Calu3 (cell line): ENCODE measurements at regions not wholly inside any gene's neighbourhood (a gene's known extent, or its start where the extent isn't known, plus 50 kb on each side); places are given as distances from the start of the nearest gene placed in this dataset.

Source experiments
- BruUV-seq: library from RNA; stranded (reverse); fragments of 400-500 nt; replicated peaks from 2 replicates; lab custom pipeline; 2021; lab: Mats Ljungman, UMichigan
- CTCF ChIA-PET: fragments of 300-600 bp; sonication (Branson Sonifier 250); formaldehyde crosslinking; loops from one replicate; lab custom pipeline; 2022; ENCODE audit warnings: antibody characterized with exemption; lab: Charles Lee
- DNase-seq: peaks from one replicate; pipeline ENCODE4 v3.0.0; 2022
- H3K27ac Mint-ChIP-seq: one replicate; pipeline ENCODE4 v1.8.0; 2022; ENCODE audit warnings: mixed read lengths; ENCODE audit not compliant: unreplicated experiment
- H3K27me3 Mint-ChIP-seq: one replicate; pipeline ENCODE4 v1.8.0; 2022; ENCODE audit warnings: mixed read lengths; ENCODE audit not compliant: unreplicated experiment
- H3K36me3 Mint-ChIP-seq: one replicate; pipeline ENCODE4 v1.8.0; 2022; ENCODE audit warnings: mild to moderate bottlenecking, moderate library complexity, mixed read lengths; ENCODE audit not compliant: insufficient read depth, unreplicated experiment
- H3K4me1 Mint-ChIP-seq: one replicate; pipeline ENCODE4 v1.8.0; 2022; ENCODE audit warnings: mild to moderate bottlenecking, low read depth, mixed read lengths; ENCODE audit not compliant: unreplicated experiment
- H3K4me3 Mint-ChIP-seq: one replicate; pipeline ENCODE4 v1.8.0; 2022; ENCODE audit warnings: mild to moderate bottlenecking, low read depth, moderate library complexity, mixed read lengths; ENCODE audit not compliant: unreplicated experiment
- H3K9me3 Mint-ChIP-seq: one replicate; pipeline ENCODE4 v1.8.0; 2022; ENCODE audit warnings: low read depth, mixed read lengths; ENCODE audit not compliant: unreplicated experiment
- intact Hi-C: fragments of 100-400 bp; cut with micrococcal nuclease; formaldehyde crosslinking; loops from one replicate; pipeline ENCODE4 v1.10.0; 2022; ENCODE audit not compliant: unreplicated experiment
- TF ChIP-seq, protein P1 (sequence below): fragments of 200-600 bp; IDR thresholded peaks from one replicate; pipeline ENCODE4 v1.8.0; 2022; ENCODE audit warnings: antibody characterized with exemption; ENCODE audit not compliant: unreplicated experiment

DNA sequence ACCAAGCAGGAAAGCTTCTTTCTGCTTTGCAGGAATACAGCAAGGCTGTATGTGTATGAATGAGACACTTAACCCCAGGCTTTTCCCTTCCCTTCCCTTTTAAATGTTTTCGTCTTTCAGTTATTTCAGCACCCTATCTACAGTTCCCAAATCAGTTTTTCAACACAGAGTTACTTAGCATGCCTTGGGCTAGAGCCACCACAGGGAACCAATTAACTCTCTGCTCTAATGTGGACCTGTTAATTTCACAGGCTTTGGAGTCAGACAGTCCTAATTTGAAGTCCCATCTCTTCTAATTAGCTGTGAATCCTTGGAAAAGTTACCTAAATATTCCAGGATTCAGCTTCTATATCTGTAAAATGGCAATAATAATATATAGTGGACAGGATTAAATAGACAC lies 89.2 kb upstream of the REG3A start:
- H3K27me3 Mint-ChIP-seq = no peaks in the 10 kb centered on the region
- TF ChIP-seq, protein P1, sequence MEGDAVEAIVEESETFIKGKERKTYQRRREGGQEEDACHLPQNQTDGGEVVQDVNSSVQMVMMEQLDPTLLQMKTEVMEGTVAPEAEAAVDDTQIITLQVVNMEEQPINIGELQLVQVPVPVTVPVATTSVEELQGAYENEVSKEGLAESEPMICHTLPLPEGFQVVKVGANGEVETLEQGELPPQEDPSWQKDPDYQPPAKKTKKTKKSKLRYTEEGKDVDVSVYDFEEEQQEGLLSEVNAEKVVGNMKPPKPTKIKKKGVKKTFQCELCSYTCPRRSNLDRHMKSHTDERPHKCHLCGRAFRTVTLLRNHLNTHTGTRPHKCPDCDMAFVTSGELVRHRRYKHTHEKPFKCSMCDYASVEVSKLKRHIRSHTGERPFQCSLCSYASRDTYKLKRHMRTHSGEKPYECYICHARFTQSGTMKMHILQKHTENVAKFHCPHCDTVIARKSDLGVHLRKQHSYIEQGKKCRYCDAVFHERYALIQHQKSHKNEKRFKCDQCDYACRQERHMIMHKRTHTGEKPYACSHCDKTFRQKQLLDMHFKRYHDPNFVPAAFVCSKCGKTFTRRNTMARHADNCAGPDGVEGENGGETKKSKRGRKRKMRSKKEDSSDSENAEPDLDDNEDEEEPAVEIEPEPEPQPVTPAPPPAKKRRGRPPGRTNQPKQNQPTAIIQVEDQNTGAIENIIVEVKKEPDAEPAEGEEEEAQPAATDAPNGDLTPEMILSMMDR = no peak
- H3K27ac Mint-ChIP-seq = no peak overlapping the region
- intact Hi-C loops = no loop called here
- CTCF ChIA-PET = no interaction called here
- peaks cover 9% of the 10 kb centered on the region for H3K9me3 Mint-ChIP-seq
- H3K4me3 Mint-ChIP-seq = no peak overlapping the region
- no peaks in the 10 kb centered on the region for H3K36me3 Mint-ChIP-seq
- DNase-seq = no peak
- no peaks in the 10 kb centered on the region for H3K4me1 Mint-ChIP-seq
- no TSS peak for BruUV-seq

DNA sequence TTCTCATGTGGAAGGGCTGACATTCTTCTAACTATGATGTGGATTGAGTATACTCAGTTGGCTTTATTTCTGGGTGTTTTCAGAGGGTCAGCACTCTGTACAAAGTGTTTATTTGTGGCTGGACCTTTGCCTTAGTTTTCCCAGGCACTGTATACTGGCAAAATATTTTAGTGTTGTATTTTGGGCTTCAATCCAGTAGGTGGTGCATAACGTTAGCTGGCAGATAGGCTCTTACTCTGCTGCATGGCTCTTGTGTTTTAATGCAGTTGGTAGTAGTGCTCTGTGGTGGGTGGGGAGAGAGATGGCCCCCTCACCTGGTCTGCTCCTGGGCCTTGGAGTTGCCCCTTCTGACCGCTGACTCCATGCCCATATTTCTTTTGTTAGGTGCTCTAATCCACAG lies 75.6 kb upstream of the REG3A start:
- TF ChIP-seq, protein P1 = no peak
- no peak overlapping the region for H3K27ac Mint-ChIP-seq
- H3K9me3 Mint-ChIP-seq = peaks cover 9% of the 10 kb centered on the region
- no peaks in the 10 kb centered on the region for H3K36me3 Mint-ChIP-seq
- DNase-seq = no peak
- BruUV-seq = no TSS peak
- no peaks in the 10 kb centered on the region for H3K4me1 Mint-ChIP-seq
- no peaks in the 10 kb centered on the region for H3K27me3 Mint-ChIP-seq
- CTCF ChIA-PET = no interaction called here
- no peak overlapping the region for H3K4me3 Mint-ChIP-seq
- intact Hi-C loops = no loop called here

DNA sequence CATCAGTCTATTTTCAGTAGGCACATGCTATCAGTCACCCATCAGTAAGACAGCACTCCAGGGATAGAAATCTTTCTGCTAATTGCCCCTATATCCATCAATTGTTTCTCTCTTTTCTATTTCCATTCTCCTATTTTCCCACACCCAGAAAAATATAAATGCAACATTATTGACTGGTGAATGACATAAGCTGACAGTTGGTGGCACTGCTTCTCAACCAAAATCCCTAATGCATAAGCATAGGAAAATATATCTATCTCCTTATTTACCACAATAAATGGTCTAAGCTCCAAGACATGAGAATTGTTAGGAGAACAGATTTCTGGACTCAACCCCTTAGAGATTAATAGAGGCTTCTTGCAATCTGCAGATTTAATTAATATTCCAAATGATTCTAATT lies 64.0 kb upstream of the REG3A start:
- no peak for DNase-seq
- Mint-ChIP-seq H3K36me3 (no peaks in the 10 kb centered on the region), H3K9me3 (no peaks in the 10 kb centered on the region), H3K4me3 (no peak overlapping the region), H3K27me3 (no peaks in the 10 kb centered on the region), H3K27ac (no peak overlapping the region), H3K4me1 (no peaks in the 10 kb centered on the region)
- CTCF ChIA-PET = no interaction called here
- intact Hi-C loops = loop anchor here (5.0 kb wide), 1 partner anchor 664 kb away; no protein-coding TSS in a partner anchor
- BruUV-seq = no TSS peak
- TF ChIP-seq, protein P1 = no peak

DNA sequence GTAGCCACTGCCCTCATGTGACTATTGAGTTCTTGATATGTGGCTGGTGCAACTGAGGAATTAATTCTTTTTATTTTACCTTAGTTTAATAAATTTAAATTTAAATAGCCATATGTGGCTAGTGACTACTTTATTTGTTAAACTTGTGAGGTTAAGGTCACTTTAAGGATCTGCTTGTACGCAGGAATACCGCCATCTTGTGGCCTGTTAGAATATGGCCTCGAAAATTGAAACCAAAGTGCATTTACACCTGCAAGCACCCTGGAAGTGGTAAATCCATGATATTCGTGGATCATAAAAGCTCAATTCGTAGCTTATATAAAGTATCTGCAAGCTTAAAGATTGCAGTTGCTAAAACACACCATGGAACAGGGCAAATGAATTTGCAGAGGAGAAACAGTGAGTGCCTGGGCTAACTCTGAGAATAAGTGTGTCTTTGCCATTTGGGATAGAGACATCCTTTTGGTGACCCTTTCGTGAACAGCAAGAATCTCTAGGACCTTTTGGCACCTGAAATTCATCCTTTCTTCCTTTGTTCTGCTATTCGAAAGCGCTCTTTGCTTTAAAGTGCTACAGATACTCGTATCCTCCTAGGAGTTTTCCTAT lies 59.9 kb upstream of the REG3A start:
- H3K36me3 Mint-ChIP-seq = no peaks in the 10 kb centered on the region
- no peak overlapping the region for H3K27ac Mint-ChIP-seq
- BruUV-seq = no TSS peak
- CTCF ChIA-PET = no interaction called here
- H3K27me3 Mint-ChIP-seq = no peaks in the 10 kb centered on the region
- TF ChIP-seq, protein P1 = peak; percentile 46
- no peaks in the 10 kb centered on the region for H3K9me3 Mint-ChIP-seq
- DNase-seq = peak; percentile 36
- no peak overlapping the region for H3K4me3 Mint-ChIP-seq
- intact Hi-C loops = loop anchor here (5.0 kb wide), 1 partner anchor 177 kb away; no protein-coding TSS in a partner anchor
- H3K4me1 Mint-ChIP-seq = no peaks in the 10 kb centered on the region
